ENCODE measurements at regions not wholly inside any gene's neighbourhood (a gene's known extent, or its start where the extent isn't known, plus 50 kb on each side); places are given as distances from the start of the nearest gene placed in this dataset.

DNA sequence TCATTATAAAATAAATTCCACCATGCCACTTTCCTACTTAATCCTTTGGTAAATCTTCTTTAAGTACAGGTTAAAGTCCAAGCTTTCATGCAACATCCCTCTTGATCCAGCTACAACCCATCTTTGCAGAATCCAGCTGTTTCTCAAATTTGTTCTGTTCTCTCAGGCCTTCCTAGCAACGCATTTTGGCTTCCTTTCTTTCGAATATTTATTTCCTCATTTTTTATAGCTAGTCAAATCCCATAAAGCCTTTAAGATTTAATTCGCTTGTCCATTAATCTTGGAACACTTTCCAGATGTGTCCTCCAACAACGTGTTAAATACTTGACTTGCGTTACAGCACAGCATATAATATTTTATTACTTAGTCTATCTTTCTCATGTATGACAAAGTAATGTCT is 600.1 kb upstream of the CHORDC1 start:
- no peak for TF ChIP-seq POLR2A (IDR thresholded peaks at IDR 0.05)
- TF ChIP-seq, protein P1, sequence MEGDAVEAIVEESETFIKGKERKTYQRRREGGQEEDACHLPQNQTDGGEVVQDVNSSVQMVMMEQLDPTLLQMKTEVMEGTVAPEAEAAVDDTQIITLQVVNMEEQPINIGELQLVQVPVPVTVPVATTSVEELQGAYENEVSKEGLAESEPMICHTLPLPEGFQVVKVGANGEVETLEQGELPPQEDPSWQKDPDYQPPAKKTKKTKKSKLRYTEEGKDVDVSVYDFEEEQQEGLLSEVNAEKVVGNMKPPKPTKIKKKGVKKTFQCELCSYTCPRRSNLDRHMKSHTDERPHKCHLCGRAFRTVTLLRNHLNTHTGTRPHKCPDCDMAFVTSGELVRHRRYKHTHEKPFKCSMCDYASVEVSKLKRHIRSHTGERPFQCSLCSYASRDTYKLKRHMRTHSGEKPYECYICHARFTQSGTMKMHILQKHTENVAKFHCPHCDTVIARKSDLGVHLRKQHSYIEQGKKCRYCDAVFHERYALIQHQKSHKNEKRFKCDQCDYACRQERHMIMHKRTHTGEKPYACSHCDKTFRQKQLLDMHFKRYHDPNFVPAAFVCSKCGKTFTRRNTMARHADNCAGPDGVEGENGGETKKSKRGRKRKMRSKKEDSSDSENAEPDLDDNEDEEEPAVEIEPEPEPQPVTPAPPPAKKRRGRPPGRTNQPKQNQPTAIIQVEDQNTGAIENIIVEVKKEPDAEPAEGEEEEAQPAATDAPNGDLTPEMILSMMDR (IDR thresholded peaks at IDR 0.05), result no peak
